Colonic mucosa (tissue), 4 donors: ENCODE measurements at regions not wholly inside any gene's neighbourhood (a gene's known extent, or its start where the extent isn't known, plus 50 kb on each side); places are given as distances from the start of the nearest gene placed in this dataset.

ENCODE experiments used
- DNase-seq: peaks from one replicate; pipeline ENCODE4 v3.0.0-alpha.2; 2020
- H3K27ac ChIP-seq: fragments of 200-600 bp; one replicate; pipeline ENCODE4 v1.8.0; 2021
- H3K27me3 ChIP-seq: fragments of 200-600 bp; one replicate; pipeline ENCODE4 v1.8.0; 2021
- H3K36me3 ChIP-seq: fragments of 200-600 bp; one replicate; pipeline ENCODE4 v1.8.0; 2021
- H3K4me1 ChIP-seq: fragments of 200-600 bp; one replicate; pipeline ENCODE4 v1.8.0; 2021; ENCODE audit warnings: mild to moderate bottlenecking
- H3K4me3 ChIP-seq: fragments of 200-600 bp; one replicate; pipeline ENCODE4 v1.8.0; 2021
- H3K9ac ChIP-seq, 2 donors: one replicate each; pipeline ENCODE4 v1.7.0; 2013; ENCODE audit warnings: control low read depth in 2 of 2, low read depth in 2 of 2, low read length in 2 of 2
- H3K9me3 ChIP-seq: fragments of 200-600 bp; one replicate; pipeline ENCODE4 v1.8.0; 2021
- intact Hi-C: fragments of 100-400 bp; cut with DNase I; formaldehyde crosslinking; loops from one replicate; pipeline ENCODE4 v1.14.1; 2022
- TF ChIP-seq, protein P1 (sequence below): fragments of 200-600 bp; IDR thresholded peaks from one replicate; pipeline ENCODE4 v1.8.0; 2022; ENCODE audit warnings: antibody characterized with exemption, mild to moderate bottlenecking
- donor health status: healthy.
- donor health status: DM: no; HTN: no; CAD: no.
- donor health status: DM: no; HTN: no; CAD: no.

DNA sequence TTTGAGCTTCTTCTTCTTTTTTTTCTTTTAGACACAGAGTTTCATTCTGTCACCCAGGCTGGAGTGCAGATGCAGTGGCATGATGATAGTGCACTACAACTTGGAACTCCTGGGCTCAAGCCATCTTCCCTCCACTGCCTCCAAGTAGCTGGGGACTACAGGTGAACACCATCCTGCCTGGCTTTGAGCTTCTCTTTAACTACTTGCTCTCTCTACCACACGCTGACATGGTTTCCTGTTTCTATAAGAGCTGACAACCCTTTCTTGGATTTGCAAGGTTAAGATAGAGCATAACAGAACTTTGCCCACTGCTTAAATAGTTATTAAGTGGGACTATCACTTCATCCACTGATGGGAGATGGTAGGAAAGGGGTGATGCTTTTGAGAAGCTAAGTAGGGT lies 82.4 kb upstream of the SLC38A2 start:
- H3K36me3 ChIP-seq, result no peaks in the 10 kb centered on the region
- TF ChIP-seq, protein P1, sequence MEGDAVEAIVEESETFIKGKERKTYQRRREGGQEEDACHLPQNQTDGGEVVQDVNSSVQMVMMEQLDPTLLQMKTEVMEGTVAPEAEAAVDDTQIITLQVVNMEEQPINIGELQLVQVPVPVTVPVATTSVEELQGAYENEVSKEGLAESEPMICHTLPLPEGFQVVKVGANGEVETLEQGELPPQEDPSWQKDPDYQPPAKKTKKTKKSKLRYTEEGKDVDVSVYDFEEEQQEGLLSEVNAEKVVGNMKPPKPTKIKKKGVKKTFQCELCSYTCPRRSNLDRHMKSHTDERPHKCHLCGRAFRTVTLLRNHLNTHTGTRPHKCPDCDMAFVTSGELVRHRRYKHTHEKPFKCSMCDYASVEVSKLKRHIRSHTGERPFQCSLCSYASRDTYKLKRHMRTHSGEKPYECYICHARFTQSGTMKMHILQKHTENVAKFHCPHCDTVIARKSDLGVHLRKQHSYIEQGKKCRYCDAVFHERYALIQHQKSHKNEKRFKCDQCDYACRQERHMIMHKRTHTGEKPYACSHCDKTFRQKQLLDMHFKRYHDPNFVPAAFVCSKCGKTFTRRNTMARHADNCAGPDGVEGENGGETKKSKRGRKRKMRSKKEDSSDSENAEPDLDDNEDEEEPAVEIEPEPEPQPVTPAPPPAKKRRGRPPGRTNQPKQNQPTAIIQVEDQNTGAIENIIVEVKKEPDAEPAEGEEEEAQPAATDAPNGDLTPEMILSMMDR, result no peak
- intact Hi-C loops, result no loop called here
- H3K9me3 ChIP-seq, result no peaks in the 10 kb centered on the region
- DNase-seq, result no peak
- no peaks in the 10 kb centered on the region for H3K27me3 ChIP-seq
- no peak overlapping the region for H3K4me3 ChIP-seq
- no peak overlapping the region for H3K9ac ChIP-seq
- H3K27ac ChIP-seq, result no peak overlapping the region
- H3K4me1 ChIP-seq, result peaks cover 10% of the 10 kb centered on the region

DNA sequence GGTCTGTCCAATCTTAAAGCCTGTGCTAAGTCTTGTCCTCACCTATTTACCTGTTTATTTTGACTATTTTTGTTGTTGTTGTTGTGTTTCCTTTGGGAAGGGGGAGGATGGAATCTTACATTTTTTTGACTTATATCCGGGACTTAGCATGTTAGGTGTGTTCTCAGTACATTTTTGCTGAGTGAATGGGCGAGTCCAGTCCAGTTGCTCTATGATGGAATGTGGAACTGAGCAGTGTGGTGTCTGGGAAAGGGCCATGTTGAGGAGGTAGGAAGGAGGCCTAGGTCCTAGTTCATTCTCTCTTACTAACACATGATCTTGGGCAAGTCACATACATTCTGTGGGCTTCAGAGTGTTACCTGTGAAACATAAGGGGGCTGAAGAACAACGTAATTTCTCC lies 80.9 kb upstream of the SLC38A2 start:
- no peak overlapping the region for H3K9ac ChIP-seq
- TF ChIP-seq, protein P1, result no peak
- intact Hi-C loops, result no loop called here
- H3K4me3 ChIP-seq, result no peak overlapping the region
- no peaks in the 10 kb centered on the region for H3K27me3 ChIP-seq
- no peaks in the 10 kb centered on the region for H3K9me3 ChIP-seq
- no peaks in the 10 kb centered on the region for H3K36me3 ChIP-seq
- H3K4me1 ChIP-seq, result peaks cover 7% of the 10 kb centered on the region
- no peak overlapping the region for H3K27ac ChIP-seq
- no peak for DNase-seq

DNA sequence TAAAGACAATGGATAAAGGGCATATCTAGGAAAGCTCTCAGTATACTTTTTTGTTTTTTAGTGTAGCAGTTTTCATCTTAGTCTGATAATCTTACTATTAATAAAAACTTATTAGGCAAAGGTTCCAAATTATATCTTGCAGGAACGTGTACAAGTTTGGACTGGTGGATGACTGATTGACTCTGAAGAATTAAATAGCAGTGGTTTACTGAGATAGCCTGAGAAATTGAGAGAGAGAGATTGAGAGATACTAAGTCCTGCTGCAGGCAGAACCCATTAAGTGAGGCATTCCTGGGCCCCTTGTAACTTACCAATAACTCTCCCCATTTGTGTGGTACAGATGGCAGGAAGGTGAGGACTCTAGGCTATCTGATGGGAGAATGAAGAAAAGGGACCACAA lies 80.2 kb upstream of the SLC38A2 start:
- Histone ChIP-seq H3K27me3 (no peaks in the 10 kb centered on the region), H3K27ac (no peak overlapping the region), H3K4me1 (peaks cover 7% of the 10 kb centered on the region), H3K36me3 (no peaks in the 10 kb centered on the region), H3K9ac (no peak overlapping the region), H3K4me3 (no peak overlapping the region), H3K9me3 (no peaks in the 10 kb centered on the region)
- intact Hi-C loops, result no loop called here
- no peak for DNase-seq
- TF ChIP-seq, protein P1, result no peak

DNA sequence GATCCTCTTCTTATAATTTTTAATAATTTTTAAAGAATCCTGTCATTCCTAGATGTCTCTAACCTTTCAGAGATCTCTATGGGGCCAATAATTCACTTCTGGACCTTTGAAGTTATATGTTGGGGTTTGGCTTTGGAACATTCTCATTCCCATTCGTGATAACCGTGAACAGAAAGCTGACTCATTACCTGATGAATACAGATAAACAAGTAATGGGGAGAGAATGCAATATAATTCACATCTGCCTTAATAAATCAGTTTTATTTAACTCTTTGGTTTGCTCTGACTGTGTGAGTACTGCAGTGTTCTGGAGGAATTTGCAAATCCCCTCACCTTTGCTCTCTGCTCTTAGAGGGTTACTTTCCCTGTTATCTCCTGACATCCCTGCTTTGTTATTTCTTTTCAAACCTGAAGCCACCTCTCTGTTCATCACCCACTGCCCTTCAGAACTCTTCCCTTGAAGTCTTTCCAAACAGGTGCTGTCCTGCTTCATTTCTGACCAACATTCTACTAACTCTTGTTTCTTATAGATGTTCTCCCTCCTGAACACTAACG lies 79.6 kb upstream of the SLC38A2 start:
- DNase-seq, result no peak
- TF ChIP-seq, protein P1, result no peak
- H3K36me3 ChIP-seq, result no peaks in the 10 kb centered on the region
- no peaks in the 10 kb centered on the region for H3K27me3 ChIP-seq
- peaks cover 7% of the 10 kb centered on the region for H3K4me1 ChIP-seq
- no peak overlapping the region for H3K4me3 ChIP-seq
- H3K9me3 ChIP-seq, result no peaks in the 10 kb centered on the region
- H3K9ac ChIP-seq, result no peak overlapping the region
- H3K27ac ChIP-seq, result no peak overlapping the region
- intact Hi-C loops, result no loop called here

DNA sequence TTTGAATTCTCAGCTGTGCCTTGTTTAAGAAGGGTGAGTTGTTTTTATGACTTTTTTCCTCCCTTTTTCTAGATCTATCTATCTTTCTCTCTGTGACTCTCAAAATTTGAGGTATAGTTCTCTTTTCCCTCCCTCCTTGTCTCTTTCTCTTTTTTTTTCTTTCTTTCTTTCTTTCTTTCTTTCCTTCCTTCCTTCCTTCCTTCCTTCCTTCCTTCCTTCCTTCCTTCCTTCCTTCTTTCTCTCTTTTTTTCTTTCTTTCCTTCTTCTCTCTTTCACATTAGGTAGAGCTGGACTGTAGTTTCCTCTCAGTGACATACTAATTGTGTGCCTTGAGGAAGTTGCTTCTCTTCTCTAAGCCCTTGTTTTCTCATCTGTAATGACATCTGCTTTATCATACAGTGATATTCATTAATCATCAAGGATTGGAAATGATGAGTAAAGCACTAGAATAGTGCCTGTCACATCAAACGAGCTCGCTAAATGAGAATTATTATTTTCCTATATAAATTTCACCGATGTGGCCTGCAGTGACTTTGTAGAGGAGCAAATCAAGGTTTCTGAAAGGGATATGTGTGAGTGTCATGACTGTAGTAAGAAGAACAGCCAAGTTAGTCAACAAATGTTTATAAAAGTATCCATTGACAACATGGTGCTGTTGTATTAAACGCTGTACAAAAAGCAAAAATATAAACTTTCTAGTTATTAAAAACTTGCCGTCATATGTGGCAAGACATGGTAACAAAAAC lies 78.9 kb upstream of the SLC38A2 start:
- Histone ChIP-seq H3K4me1 (peaks cover 7% of the 10 kb centered on the region), H3K4me3 (no peak overlapping the region), H3K9me3 (no peaks in the 10 kb centered on the region), H3K9ac (no peak overlapping the region), H3K27me3 (no peaks in the 10 kb centered on the region), H3K27ac (no peak overlapping the region), H3K36me3 (no peaks in the 10 kb centered on the region)
- intact Hi-C loops, result no loop called here
- no peak for DNase-seq
- TF ChIP-seq, protein P1, result no peak
